ENCODE measurements at regions not wholly inside any gene's neighbourhood (a gene's known extent, or its start where the extent isn't known, plus 50 kb on each side); places are given as distances from the start of the nearest gene placed in this dataset.
A peak's percentile ranks its signal among the peaks of the same experiment; 100 is the strongest.

- Histone ChIP-seq H3K4me1 (no peaks in the 10 kb centered on the region), H3K27ac (no peak overlapping the region), H3K27me3 (peaks cover 18% of the 10 kb centered on the region), H3K36me3 (no peaks in the 10 kb centered on the region), H3K4me3 (no peak overlapping the region), H3K9me3 (no peaks in the 10 kb centered on the region)
- ATAC-seq, result peak; percentile 50
- WGBS, 2 donors (ENCODE audit: low coverage in 1 of 2), result 25% methylated on average over 2 of the region's 2 CpGs; no CpG with 5 or more reads in 1 of the 2 donors
- TF ChIP-seq EP300 (IDR thresholded peaks at IDR 0.05) (no peak), POLR2A (IDR thresholded peaks at IDR 0.05) (no peak), CTCF (IDR thresholded peaks at IDR 0.05) (no peak), POLR2AphosphoS5 (IDR thresholded peaks at IDR 0.05) (no peak)
Measured at GRCh38 chr13:52925251-52925650, 76.8 kb upstream of the PCDH8 start.

- no peaks in the 10 kb centered on the region for H3K4me1 ChIP-seq
- no peaks in the 10 kb centered on the region for H3K36me3 ChIP-seq
- H3K4me3 ChIP-seq, result no peak overlapping the region
- peaks cover 17% of the 10 kb centered on the region for H3K27me3 ChIP-seq
- H3K9me3 ChIP-seq, result no peaks in the 10 kb centered on the region
- 45 to 54% methylated on average over 5 to 9 of the region's 10 CpGs for WGBS, 2 donors (ENCODE audit: low coverage in 1 of 2)
- ATAC-seq, result no peak
- H3K27ac ChIP-seq, result no peak overlapping the region
- no peak for TF ChIP-seq CTCF (IDR thresholded peaks at IDR 0.05)
- TF ChIP-seq EP300 (IDR thresholded peaks at IDR 0.05), result no peak
- no peak for TF ChIP-seq POLR2AphosphoS5 (IDR thresholded peaks at IDR 0.05)
- TF ChIP-seq POLR2A (IDR thresholded peaks at IDR 0.05), result no peak
Measured at GRCh38 chr13:52924289-52925148, 76.1 kb upstream of the PCDH8 start.

DNA sequence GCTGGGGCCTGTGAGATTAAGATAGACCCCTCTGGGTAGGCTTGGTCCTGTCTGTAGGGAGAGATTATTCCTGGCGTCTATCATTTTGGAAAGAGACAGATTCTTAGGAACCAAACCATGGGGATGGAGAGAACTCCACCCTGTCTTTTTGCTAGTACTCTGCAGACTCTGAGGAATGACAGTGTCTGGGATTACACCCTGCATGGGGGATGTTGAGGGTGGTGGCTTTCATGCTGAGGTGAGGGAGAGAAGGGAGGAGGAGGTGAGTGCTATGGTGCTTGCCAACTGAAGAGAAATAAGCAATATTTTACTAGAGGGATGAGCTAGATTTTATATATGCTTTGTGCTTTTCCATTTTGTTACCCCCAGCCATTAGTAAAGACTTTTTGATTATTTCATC lies 74.5 kb upstream of the PCDH8 start:
- Histone ChIP-seq H3K36me3 (no peaks in the 10 kb centered on the region), H3K4me3 (no peak overlapping the region), H3K27ac (no peak overlapping the region), H3K27me3 (peaks cover 14% of the 10 kb centered on the region), H3K9me3 (no peaks in the 10 kb centered on the region), H3K4me1 (no peaks in the 10 kb centered on the region)
- WGBS, 2 donors (ENCODE audit: low coverage in 1 of 2), result 83 to 100% methylated on average over 1 of the region's 1 CpG
- no peak for ATAC-seq
- TF ChIP-seq POLR2AphosphoS5 (IDR thresholded peaks at IDR 0.05), result no peak
- TF ChIP-seq CTCF (IDR thresholded peaks at IDR 0.05), result no peak
- no peak for TF ChIP-seq POLR2A (IDR thresholded peaks at IDR 0.05)
- no peak for TF ChIP-seq EP300 (IDR thresholded peaks at IDR 0.05)

DNA sequence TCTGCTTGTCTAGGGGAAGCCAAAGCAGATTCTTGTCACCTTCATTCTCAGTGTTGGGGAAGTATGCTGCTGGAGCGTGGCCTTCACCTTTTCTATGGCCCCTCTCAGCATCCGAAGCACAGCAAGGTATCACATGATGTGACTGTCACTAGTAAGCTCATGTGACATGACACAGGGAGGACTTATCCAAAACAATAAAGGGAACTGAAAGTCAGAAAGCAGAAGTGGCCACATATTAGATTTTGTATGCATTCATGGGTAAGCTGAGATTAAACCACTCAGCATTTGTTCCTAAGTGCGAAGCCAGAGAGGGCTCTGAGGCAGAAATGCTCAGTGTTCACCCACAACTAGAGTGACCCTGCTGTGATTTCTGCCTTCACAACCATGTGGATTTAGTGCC lies 72.8 kb upstream of the PCDH8 start:
- Histone ChIP-seq H3K9me3 (no peaks in the 10 kb centered on the region), H3K4me3 (no peak overlapping the region), H3K27ac (no peak overlapping the region), H3K27me3 (peaks cover 9% of the 10 kb centered on the region), H3K36me3 (no peaks in the 10 kb centered on the region), H3K4me1 (no peaks in the 10 kb centered on the region)
- 80 to 100% methylated on average over 1 to 3 of the region's 3 CpGs for WGBS, 2 donors (ENCODE audit: low coverage in 1 of 2)
- TF ChIP-seq POLR2AphosphoS5 (IDR thresholded peaks at IDR 0.05) (no peak), EP300 (IDR thresholded peaks at IDR 0.05) (no peak)
- ATAC-seq, result peak; percentile 42

DNA sequence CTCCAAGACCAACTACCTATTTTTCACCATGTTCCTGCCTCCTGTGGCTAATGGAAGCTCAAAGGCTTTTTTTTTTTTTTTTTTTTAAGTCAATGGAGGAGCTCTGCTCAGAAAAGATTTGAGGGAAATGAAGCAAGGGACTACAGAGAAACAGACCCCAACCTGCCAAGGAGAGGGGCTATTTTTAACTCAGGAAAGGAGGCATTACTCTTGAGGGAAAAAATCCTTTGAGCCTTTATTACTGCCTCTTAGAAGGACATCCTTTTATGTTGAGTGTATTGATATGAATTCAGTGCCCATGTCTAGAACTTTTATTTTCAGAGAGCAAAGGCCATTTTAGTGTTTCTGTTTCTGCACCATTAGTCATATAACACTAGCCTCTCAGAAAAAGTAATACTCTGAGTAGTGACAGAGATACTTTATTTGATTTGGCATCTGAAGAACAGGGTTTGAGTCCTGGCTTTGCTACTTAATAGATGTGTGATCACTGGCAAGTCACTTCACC lies 68.1 kb upstream of the PCDH8 start:
- Histone ChIP-seq H3K4me1 (no peaks in the 10 kb centered on the region), H3K27me3 (peaks cover under 1% of the 10 kb centered on the region), H3K36me3 (no peaks in the 10 kb centered on the region), H3K9me3 (no peaks in the 10 kb centered on the region), H3K27ac (no peak overlapping the region), H3K4me3 (no peak overlapping the region)
- no peak for ATAC-seq
- TF ChIP-seq POLR2A (IDR thresholded peaks at IDR 0.05) (no peak), CTCF (IDR thresholded peaks at IDR 0.05) (no peak), POLR2AphosphoS5 (IDR thresholded peaks at IDR 0.05) (no peak), EP300 (IDR thresholded peaks at IDR 0.05) (no peak)
